ENCODE measurements at regions not wholly inside any gene's neighbourhood (a gene's known extent, or its start where the extent isn't known, plus 50 kb on each side); places are given as distances from the start of the nearest gene placed in this dataset.

- TF ChIP-seq CTCF (IDR thresholded peaks at IDR 0.05): no peak
- no peak for TF ChIP-seq POLR2A (IDR thresholded peaks at IDR 0.05)
Measured at GRCh38 chr2:116467243-116467642, 1347.2 kb upstream of the DDX18 start.
